NCI-H226 (cell line): ENCODE measurements at regions not wholly inside any gene's neighbourhood (a gene's known extent, or its start where the extent isn't known, plus 50 kb on each side); places are given as distances from the start of the nearest gene placed in this dataset.

Experiments
- DNase-seq: peaks from one replicate; pipeline ENCODE4 v3.0.0-alpha.2; 2015

DNA sequence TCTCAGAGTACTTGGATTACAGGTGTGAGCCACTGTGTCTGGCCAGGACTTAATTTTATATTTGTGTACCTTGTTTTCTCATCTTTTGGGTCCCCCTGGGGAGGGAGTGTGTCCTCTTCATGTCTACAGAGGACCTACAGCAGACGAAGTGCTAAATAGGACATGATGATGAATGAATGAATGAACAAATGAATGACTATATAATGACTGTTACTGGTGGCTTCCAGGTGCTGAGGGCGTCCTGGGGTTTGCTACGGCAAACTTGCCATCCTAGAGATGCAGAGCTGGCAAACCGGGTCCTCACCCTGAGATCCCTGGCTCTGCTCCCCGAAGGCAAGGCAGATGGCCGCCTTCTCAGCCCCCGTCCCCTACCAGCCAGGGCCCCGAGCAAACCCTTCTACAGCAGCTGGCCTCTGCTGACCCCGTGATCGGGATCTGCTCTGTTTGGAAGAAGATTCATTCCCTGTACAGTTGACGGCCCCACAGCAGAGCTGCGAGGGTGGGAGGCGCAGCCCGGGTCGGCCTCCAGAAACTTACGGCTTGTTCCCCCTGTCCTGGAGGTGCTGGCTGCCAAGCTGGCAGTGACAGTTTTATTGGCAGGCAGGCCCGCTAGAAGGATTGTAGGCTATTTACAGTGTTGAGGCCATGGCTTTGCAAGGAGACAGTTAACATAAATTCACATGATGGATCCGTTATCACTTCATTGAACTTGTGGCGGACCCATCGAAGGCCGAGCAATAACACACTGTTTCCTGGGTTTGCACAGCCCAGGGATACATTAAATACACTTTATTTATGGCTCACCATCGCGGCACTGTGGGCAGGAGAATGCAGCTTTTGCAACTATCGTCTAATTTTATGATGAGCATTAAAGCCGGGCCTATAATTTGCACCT, 197.7 kb upstream of the GSE1 start:
- no peak for DNase-seq

DNA sequence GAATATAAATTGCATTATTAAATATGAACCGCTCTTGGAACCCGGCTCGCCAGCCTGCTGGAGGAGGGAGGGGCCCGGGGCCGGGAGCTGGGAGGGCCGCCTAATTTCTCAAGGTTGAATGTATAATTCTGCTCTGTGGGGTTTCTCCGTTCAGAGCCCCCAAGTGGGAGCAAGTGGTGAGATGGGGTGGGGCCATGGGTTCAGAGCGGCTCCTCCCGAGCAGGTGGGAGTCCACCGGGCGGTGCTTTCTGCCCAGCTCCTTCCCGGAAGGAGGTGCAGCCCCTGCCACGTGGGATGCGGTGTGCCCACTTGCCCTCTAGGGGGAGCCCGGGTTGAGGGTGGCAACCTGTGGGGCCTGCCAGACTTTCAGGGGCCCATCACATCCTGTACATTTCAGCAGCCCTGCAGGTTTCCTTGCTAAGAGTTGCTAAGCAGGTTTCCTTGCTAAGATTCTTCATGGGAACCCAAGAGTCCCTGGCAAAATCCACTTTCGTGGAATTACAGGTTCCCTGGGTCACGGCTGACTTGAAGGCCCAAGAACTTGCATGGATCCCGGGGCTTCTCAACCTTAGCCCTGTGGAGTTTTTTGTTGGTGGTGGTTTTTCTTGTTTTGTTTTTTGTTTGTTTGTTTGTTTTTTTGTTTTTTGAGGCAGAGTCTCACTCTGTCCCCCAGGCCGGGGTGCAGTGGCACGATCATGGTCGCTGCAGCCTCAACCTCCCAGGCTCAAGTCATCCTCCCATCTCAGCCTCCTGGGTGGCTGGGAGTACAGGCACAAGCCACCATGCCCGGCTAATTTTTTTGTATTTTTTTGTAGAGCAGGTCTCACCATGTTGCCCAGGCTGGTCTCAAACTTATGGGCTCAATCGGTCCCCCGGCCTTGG, 196.7 kb upstream of the GSE1 start:
- peak; percentile 45 for DNase-seq

DNA sequence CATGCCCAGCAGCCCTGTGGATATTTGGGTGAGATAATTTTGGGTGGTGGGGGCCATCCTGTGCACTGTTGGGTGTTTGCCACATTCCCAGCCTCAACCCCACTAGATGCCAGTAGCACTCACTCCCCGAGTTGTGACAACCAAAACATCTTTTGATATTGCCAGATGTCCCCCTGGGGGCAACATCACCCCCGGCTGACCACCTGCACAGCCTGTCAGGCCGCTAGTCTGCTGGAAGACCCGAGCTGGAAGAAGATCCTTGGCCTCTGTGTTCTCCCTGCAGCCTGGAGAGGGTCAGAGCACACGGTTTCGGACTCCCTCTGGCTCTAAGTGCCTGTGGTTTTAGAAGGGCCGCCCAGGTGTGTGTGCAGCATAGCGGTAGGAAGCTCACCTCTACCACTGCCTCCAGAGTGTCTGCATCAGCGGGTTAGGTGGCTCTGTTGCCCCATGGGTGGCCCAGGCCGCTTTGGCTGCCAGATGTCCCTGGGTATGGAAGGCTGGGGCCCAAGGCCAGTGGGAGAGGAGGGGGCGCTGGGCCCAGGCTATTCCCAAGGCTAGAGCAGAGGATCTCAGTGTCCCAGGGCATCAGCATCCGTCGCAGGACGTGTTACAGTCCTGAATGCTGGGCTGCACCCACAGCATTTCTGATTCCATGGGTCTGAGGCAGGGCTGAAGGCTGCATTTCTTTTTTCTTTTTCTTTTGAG, 195.8 kb upstream of the GSE1 start:
- no peak for DNase-seq

DNA sequence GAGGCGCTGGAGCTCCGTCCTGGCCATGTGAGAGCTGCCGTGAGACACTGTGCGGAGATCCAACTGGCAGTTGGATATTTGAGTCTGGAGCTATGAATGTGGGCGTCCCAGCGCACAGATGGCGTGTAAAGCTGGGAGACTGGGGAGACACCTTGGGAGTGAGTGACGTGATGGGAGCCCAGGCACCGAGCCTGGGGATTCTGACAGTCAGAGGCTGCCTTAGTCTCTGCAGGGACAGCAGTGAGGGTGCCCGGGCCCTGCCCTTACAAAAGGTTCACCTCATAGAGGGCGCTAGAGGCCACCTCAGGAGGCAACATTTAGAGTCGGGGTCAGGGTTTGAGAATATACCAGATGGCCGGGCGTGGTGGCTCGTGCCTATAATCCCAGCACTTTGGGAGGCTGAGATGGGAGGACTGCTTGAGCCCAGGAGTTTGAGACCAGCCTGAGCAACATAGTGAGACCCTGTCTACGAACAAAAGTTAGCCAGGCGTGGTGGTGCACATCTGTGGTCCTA, 194.1 kb upstream of the GSE1 start:
- no peak for DNase-seq

DNA sequence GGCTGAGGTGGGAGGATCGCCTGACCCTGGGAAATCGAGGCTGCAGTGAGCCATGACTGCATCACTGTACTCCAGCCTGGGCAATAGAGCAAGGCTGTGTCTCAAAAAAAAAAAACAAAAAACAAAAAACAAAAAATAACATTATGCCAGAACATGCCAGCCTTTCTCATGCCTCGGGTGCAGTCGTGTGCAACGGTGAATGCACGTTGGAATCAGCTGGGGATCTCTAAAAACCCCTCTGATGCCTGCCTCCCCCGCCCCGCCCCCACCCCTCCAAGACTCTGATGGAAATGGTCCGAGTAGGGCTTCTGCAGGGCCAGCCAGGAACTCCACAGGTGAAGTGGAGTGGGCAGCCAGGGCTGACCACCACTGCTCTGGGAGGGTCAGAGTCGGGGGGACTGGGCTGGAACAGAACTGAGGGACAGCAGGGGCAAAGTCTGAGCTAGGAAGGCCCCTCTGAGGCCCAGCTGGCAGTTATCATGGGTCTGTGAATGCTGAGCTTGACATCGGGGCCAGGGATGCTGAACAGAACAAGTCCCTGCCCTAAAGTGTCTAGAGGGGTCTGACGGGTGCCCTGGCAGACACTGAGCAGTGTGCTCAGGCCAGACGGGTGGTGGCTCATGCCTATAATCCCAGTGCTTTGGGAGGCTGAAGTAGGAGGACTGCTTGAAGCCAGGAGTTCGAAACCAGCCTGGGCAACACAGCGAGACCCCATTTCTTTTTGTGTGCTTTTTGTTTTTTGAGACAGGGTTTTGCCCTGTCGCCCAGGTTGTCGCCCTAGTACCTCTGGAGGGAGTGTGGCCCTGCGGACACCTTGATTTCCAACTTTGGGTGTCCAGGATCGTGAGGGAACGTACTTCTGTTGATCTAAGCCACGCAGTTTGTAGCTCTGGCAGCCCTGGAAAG, 193.4 kb upstream of the GSE1 start:
- no peak for DNase-seq

DNA sequence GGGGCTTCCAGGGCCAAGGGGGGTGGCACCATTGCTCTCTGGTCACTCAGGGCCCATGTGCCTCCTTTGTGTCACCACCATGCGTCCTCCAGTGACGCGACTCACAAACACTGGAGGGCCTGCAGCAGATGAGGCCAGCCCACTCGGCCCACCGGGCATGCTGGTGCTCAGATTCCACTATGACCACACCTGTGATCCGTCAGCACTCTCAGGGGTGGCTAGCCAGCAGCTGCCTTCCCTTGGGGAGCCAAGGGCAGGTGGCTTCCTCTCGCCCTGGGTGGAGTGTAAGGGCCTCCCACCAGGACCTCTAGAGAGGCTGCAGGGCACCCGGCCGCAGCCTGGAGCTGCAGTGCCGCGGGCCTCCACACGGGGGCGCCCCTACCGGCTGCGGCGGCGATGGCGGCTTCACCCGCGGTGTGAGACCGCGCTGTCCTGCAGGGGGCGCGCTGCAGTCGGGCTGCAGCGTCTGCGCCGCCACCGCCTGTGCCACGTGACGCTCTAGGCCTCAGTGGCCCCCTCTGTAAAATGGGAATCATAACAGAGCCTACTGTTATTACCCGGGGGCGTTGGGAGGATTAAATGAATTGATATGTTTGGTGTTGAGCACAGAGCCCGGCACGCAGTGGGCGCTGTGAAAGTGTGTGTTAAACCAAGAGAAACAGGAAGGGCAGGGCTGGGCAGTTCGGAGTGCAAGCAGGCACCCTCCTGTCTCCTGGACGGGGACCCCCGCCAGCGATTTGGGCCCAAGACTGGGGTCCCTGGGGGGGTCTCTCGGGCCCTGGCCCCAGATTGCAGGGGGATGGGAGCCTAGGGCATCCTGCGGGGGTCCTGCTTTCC, 192.4 kb upstream of the GSE1 start:
- peak; percentile 20 for DNase-seq

DNA sequence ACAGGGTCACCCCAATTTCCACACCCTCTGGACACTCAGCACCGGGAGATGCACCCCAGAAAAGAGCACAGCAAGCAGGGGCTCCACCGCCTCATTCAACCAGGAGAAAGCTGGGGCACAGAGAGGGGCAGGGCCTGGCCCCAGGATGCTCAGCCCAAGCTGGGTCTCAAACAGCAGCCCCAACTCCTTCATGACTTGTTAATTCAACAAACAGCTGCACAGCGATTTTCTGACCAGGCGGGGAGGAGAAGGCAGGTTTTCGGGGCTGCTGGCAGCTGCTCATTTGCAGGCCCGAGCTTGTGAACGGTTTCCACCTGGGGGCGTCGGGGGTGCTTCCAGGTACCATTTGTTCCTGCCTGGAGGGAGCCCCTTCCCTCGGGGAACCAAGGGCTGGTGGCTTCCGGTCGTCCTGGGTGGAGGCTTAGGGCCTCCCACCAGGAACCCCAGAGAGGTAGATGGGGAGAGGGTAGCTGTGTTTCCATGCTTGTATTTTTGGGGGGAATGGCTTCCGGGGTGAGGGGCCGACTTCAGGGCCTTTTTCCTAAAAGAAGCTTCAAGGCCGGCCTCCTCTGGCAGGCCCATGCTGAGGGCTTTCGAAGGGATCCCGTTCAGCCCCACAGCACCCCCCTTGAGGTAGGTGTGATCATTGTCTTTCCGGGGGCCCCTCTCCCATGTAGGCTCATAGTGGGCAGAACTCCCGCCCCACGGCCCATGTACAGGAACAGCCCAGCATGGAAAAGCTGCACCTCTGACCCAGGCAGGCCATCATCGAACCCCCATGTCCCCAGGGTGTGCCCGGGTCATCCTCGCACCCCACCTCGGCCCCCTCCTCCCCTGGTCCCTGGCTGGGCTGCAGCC, 191.6 kb upstream of the GSE1 start:
- DNase-seq: no peak

DNA sequence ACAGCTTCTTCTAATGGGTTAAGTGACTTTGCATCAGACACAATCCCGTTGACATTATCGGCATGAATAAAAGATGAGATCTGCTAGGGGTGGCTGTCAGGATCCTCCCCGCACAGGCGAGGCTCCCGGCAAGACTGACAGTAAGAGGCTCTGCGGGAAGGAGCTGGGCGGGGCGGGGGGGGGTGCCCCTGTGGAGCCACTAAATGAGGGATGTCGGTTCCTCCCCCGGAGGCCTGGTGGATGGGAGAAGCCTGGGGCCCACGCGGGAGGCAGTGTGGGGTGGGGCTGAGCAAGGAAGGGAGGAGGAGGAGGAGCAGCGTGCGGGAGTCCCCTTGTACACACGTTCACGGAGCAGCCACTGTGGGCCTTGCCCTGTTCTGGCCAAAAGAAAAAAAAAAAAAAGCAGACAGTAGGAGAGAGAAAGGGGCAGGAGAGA, 190.9 kb upstream of the GSE1 start:
- DNase-seq: peak; percentile 16

DNA sequence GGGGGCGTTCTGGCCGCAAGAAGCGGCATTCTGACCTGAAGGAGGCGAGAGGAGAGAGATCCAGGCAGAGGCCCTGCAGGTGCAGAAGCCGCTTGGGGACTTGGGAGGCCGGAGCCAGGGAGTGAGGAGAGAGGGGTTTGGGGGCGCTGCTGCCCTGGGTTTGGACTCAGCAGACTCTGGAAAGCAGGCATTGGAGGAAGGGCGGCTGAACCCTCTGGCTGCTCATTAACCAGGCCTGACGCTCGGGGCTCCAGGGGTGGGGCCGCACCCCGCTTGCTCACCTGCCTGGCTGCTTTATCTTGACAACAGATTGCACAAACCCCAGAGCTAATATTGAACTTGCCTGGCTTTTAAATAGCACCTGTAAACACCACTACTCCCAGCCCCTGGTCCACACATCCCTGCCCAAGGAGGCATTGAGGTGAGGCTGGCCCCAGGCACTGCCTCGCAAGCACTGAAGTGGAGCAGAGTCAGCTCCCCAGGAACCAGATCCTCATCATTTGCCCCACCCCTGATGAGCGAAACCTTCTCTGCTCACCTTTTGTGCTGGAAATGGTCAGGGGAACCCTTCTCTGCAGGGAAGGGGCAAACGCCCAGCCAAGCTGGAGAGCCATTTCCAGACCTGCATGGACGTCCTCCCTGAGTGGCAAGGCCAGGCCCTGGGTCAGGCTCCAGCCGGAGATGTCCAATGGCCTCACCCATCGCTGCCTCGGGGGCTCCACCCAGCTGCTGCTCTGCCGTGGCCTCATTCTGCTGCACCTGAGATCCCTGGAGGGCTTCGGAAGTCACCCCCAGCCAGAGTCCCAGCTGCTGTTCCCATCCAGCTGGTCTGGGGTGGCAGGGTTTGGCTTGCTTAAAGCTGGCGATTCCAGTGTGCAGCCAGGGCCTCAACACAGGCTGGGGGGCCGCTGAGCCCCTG, 190.2 kb upstream of the GSE1 start:
- no peak for DNase-seq

DNA sequence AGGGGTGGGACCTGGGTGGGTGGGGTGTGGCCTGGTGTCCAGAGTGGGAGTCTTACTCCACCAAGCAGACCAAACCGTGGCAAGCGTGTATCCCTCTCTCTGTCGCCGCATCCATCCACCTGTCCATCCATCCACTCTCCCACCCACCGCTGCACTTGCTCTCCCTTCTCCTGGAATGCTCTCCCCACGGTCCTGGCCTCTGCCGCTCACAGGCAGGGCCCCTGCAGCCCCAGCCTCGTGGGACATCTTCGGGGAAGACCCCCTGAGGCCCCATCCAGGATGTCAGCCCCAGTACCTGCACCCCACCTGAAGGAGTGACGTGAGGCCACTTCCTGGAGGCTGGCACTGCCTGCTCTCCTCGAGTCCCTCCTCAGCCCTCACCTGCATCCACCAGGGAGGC, 189.5 kb upstream of the GSE1 start:
- DNase-seq: no peak

DNA sequence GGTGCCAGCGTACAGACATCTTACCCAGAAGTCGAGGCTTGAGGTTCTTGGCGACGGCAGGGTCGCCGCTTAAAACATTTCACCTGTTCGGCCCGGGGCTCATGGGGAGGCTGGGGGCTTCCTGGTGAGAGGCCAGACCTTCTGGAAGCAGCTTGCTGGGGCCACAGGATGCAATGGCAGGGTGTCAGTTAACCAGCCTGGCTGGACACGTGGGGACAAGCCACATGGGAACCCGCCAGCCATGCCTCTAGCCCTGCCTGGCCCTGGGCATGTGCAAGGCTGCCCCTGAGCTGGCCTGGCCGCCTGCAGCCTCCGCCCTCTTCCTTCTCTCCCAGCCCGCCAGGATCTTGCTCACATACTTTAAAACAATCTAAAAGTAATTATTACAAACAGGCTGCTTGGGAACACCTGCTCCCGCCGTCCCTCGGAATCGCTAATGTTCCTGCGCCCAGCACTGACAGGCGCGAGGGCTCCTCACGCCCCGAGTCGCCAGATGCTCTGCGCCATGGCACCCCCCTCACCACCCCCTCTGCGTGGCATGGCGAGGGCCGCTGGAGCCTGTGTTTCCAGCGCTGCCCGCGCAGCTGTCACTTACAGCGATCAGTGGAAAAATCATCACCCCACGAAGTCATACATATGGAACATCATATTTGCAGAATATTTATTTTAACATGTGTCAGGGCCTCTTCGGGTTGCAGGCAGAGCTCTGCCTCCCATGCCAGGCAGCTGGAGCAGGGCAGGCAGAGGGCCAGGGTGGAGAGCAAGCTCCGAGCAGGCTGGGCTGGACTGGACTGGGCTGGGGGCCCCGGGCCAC, 188.7 kb upstream of the GSE1 start:
- no peak for DNase-seq

DNA sequence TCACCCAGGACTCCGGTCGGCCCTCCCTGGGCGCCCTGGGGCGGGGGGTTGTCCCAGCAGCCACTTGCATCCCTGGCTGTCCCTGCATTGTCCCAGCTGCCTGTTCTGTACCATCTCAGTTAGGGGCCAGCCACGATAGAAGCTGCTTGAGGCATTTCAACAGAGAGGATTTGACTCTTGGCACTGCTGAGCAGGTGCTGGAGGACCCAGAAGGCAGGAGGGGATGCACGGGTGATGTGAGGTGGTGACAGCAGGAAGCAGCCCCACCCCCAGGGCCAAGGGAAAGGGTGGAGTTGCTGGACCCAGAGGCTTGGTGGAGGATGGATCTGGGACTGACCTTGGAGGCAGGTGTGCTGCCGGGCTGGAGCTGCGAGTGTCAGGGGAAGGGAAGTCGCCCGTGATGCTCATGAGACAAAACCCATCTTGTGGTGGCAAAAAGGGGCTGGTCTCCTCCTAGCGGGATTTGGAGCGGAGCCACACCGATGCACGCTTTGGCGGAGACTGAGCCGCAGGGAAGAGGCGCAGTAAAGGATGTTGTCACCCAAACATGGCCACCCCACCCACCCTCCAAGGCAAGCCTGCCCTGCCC, 188.0 kb upstream of the GSE1 start:
- DNase-seq: no peak

DNA sequence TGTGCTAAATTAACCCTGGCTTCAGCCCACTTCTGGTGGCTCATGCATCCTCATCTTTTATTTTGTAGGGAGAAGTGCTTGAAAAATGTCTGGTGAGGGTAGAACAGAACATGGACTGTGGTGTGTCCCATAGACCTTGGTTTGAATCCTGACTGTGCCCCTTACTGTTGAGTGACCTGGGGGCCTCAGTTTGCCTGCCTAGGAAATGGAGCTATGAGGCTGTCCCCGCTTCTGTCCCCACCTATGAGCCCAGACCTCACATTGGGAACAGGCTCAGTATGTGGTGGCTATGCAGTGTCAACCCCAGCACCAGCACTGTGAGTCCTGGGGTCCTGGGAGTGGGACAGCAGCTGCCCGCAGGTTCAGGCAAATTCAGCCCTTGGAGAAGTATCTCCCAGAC, 186.3 kb upstream of the GSE1 start:
- no peak for DNase-seq

DNA sequence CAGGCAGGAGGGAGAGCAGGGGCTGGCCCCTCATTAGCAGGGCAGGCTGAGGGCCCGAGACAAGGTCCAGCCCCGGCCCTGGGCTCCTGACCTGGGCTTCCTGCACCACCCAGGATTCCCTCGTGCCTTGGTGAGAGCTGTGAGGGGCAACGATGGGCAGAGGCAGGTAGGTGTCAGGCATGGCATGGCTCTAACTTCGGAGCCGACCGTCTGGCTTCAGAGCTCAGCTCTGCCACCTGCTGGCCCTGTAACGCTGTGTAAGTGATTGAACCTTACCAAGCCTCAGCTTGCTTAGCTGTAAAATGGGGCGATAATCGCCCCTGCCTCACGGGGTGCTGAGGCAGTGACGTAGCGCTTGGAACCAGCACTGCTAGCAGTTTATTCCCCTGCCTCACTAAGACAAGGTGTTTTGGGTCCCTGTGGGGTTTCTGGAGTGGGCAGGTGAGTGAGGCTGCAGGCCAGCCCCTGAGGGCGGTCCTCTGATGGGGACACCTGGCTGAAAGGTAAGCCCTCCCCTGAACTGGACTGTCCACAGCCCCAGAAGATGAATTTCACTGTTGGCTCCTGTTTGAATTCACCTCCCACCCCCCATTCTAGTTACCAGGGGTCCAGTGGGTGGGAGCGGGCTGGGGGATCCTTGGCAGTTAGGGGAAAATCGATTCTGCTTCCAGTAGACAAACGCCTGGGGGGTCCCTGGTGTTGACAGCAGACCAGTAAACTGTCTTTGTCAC, 184.8 kb upstream of the GSE1 start:
- no peak for DNase-seq

DNA sequence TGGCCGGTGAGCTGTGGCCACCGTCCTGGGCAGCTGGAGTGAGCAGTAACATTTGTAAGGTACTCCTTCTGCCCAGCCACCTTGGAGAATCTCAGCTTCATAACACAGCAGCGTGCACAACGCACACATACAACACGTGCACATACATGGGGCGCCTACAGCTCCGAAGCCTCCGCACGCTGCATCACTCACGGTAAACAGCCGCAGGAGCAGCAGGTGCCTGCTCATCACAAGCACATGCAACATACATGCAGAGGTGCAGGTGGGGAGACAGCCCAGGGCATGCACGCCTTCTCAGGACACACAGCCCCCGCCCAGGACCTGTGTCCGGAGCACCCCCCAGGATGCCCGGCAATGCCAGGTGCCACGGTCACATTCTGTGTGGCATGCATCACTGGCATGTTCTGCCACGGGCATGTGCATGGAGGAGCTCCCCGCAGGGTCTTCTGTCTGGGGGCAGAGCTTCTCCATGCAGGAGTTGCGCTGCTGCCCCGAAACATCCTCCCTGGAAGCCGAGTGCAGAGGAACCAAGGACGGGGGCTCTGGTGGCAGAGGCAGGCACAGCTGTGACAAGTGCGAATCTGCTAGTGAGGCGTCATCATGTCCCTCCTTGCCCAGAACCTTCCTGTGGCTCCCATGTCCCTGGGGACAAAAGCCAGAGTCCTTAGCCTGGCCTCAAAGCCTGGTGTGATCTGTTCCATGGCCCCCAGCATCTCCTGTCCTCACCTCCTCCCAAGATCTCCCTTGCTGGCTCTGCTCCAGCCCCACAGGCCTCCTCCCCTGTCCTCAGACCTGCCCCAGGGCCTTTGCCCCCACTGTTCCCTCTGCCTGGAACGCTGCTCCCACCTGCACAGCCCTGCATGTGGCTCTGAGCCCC, 184.0 kb upstream of the GSE1 start:
- DNase-seq: no peak
